SK-N-SH (cell line): ENCODE measurements at regions not wholly inside any gene's neighbourhood (a gene's known extent, or its start where the extent isn't known, plus 50 kb on each side); places are given as distances from the start of the nearest gene placed in this dataset.

Experiments
- CTCF ChIA-PET: fragments of 300-600, 350-600 bp; formaldehyde crosslinking; extraction: SDS; loops from one replicate; lab custom pipeline; 2021; lab: Yijun Ruan, JAX
- POLR2A ChIA-PET: fragments of 350-600 bp; sonication (Branson Sonifier 250); formaldehyde crosslinking; extraction: SDS; loops from one replicate; lab custom pipeline; 2020; ENCODE audit warnings: antibody characterized with exemption, inconsistent platforms; lab: Yijun Ruan, JAX
- DNase-seq: peaks from one replicate; pipeline ENCODE4 v3.0.0; 2012
- H2AFZ ChIP-seq: fragments of 200-600 bp; sonication (generic); 2 replicates; pipeline ENCODE4 v1.8.1; 2016; ENCODE audit warnings: antibody characterized with exemption, mild to moderate bottlenecking, low read depth
- H3F3A ChIP-seq: fragments of 200-600 bp; sonication (generic); replicated peaks from 2 replicates; pipeline ENCODE3; 2016; ENCODE audit warnings: antibody characterized with exemption, mild to moderate bottlenecking; ENCODE audit not compliant: insufficient read depth
- H3K27ac ChIP-seq, 2 experiments: fragments of 200-500 bp in 1 of 2; fragments of 200-600 bp in 1 of 2; sonication (Bioruptor generic) in 1 of 2; sonication (generic), shearing (Covaris generic) in 1 of 2; 2 replicates each; pipeline versions ENCODE4 v1.5.1 to v1.6.1; 2014 to 2016; ENCODE audit warnings: low read depth in 2 of 2, inconsistent platforms in 1 of 2, low read length in 1 of 2, mild to moderate bottlenecking in 1 of 2, mixed read lengths in 1 of 2
- H3K27me3 ChIP-seq: fragments of 200-600 bp; sonication (generic), shearing (Covaris generic); 2 replicates; pipeline ENCODE4 v1.6.1; 2016; ENCODE audit warnings: mixed run types; ENCODE audit not compliant: insufficient read depth
- H3K36me3 ChIP-seq, 2 experiments: fragments of 200-500 bp in 1 of 2; fragments of 200-600 bp in 1 of 2; sonication (Bioruptor generic) in 1 of 2; sonication (generic) in 1 of 2; replicated peaks in 1 of 2; 2 replicates each; pipeline versions ENCODE3 to v1.5.1; 2014 to 2016; ENCODE audit warnings: low read length in 1 of 2, mild to moderate bottlenecking in 1 of 2; ENCODE audit not compliant: insufficient read depth in 2 of 2, control insufficient read depth in 1 of 2
- H3K4me1 ChIP-seq, 2 experiments: fragments of 200-500 bp in 1 of 2; fragments of 200-600 bp in 1 of 2; sonication (Bioruptor generic) in 1 of 2; sonication (generic), shearing (Covaris generic) in 1 of 2; 2 replicates each; pipeline versions ENCODE4 v1.5.1 to v1.6.1; 2014 to 2016; ENCODE audit warnings: low read depth in 1 of 2, low read length in 1 of 2, mixed run types in 1 of 2; ENCODE audit not compliant: insufficient read depth in 2 of 2, control insufficient read depth in 1 of 2
- H3K4me2 ChIP-seq: fragments of 200-600 bp; sonication (generic), shearing (Covaris generic); 2 replicates; pipeline ENCODE4 v1.6.1; 2017; ENCODE audit warnings: mixed run types
- H3K4me3 ChIP-seq, 2 experiments: fragments of 200-500 bp in 1 of 2; fragments of 200-600 bp in 1 of 2; sonication (Bioruptor generic) in 1 of 2; sonication (generic), shearing (Covaris generic) in 1 of 2; 2 replicates each; pipeline versions ENCODE4 v1.5.1 to v1.8.1; 2014 to 2016; ENCODE audit warnings: low read depth in 2 of 2, inconsistent platforms in 1 of 2, low read length in 1 of 2, mild to moderate bottlenecking in 1 of 2, mixed read lengths in 1 of 2, moderate library complexity in 1 of 2
- H3K79me2 ChIP-seq: fragments of 200-600 bp; sonication (generic); 2 replicates; pipeline ENCODE4 v1.8.1; 2017; ENCODE audit warnings: mild to moderate bottlenecking; ENCODE audit not compliant: insufficient read depth
- H3K9ac ChIP-seq: fragments of 200-600 bp; sonication (generic); 2 replicates; pipeline ENCODE4 v1.6.1; 2017; ENCODE audit warnings: mixed run types
- H3K9me2 ChIP-seq: fragments of 200-600 bp; sonication (generic); 2 replicates; pipeline ENCODE4 v1.6.1; 2017; ENCODE audit warnings: mixed run types
- H3K9me3 ChIP-seq: fragments of 200-600 bp; sonication (generic); 2 replicates; pipeline ENCODE4 v1.6.1; 2017; ENCODE audit warnings: mixed run types, mild to moderate bottlenecking, moderate library complexity
- H4K20me1 ChIP-seq: fragments of 200-600 bp; sonication (generic); 2 replicates; pipeline ENCODE4 v1.6.1; 2017; ENCODE audit warnings: mild to moderate bottlenecking, mixed run types; ENCODE audit not compliant: insufficient read depth
- CHD2 ChIP-seq: fragments of 150-350 bp; IDR thresholded peaks from 2 replicates; pipeline ENCODE4 v1.6.1; 2018; ENCODE audit warnings: low read length; ENCODE audit not compliant: partially characterized antibody
- CTCF ChIP-seq: fragments of 200-600 bp; sonication (generic); IDR thresholded peaks from 2 replicates; pipeline ENCODE4 v1.6.1; 2017; ENCODE audit warnings: antibody characterized with exemption, mild to moderate bottlenecking, moderate library complexity
- EP300 ChIP-seq, 2 experiments: IDR thresholded peaks; 2 replicates each; pipeline versions ENCODE4 v1.4.0 to v1.6.1; 2012; ENCODE audit warnings: borderline replicate concordance in 1 of 2, low read depth in 1 of 2, low read length in 1 of 2
- EZH2phosphoT487 ChIP-seq: fragments of 200-600 bp; sonication (generic); IDR thresholded peaks from 2 replicates; pipeline ENCODE4 v1.6.1; 2017; ENCODE audit warnings: low read depth, mixed run types, mild to moderate bottlenecking, antibody characterized with exemption, moderate library complexity, borderline replicate concordance
- FOSL2 ChIP-seq: IDR thresholded peaks from 2 replicates; pipeline ENCODE4 v1.4.0; 2012; ENCODE audit warnings: low read depth, mild to moderate bottlenecking, moderate library complexity, borderline replicate concordance
- FOXM1 ChIP-seq: IDR thresholded peaks from 2 replicates; pipeline ENCODE4 v1.4.0; 2012; ENCODE audit warnings: low read depth, mild to moderate bottlenecking
- GATA2 ChIP-seq: sonication (generic); formaldehyde crosslinking; IDR thresholded peaks from 2 replicates; pipeline ENCODE4 v1.5.0; 2020; ENCODE audit warnings: mild to moderate bottlenecking, missing genetic modification reagents
- MAX ChIP-seq: IDR thresholded peaks from 2 replicates; pipeline ENCODE4 v1.4.0; 2012; ENCODE audit warnings: low read depth
- MEF2A ChIP-seq: IDR thresholded peaks from 2 replicates; pipeline ENCODE4 v1.4.0; 2012; ENCODE audit warnings: low read depth, borderline replicate concordance
- MXI1 ChIP-seq: IDR thresholded peaks from 2 replicates; pipeline ENCODE4 v1.6.1; 2012; ENCODE audit warnings: mild to moderate bottlenecking, low read depth, low read length, improper control_type of control experiment
- NFIC ChIP-seq: IDR thresholded peaks from 2 replicates; pipeline ENCODE4 v1.4.0; 2012; ENCODE audit warnings: borderline replicate concordance
- RAD21 ChIP-seq: IDR thresholded peaks from 2 replicates; pipeline ENCODE4 v1.6.1; 2012; ENCODE audit warnings: mild to moderate bottlenecking, low read length
- RCOR1 ChIP-seq: fragments of 150-350 bp; IDR thresholded peaks from 2 replicates; pipeline ENCODE4 v1.6.1; 2017; ENCODE audit warnings: antibody characterized with exemption, low read length
- REST ChIP-seq: IDR thresholded peaks from 2 replicates; pipeline ENCODE4 v1.6.1; 2012; ENCODE audit warnings: mild to moderate bottlenecking, low read depth, low read length, moderate library complexity
- RFX5 ChIP-seq: IDR thresholded peaks from 2 replicates; pipeline ENCODE4 v1.6.1; 2012; ENCODE audit warnings: mild to moderate bottlenecking, improper control_type of control experiment, low read length
- TCF12 ChIP-seq: IDR thresholded peaks from 2 replicates; pipeline ENCODE4 v1.4.0; 2012
- USF1 ChIP-seq: IDR thresholded peaks from 2 replicates; pipeline ENCODE4 v1.4.0; 2012; ENCODE audit warnings: low read depth, borderline replicate concordance
- USF2 ChIP-seq: fragments of 150-350 bp; IDR thresholded peaks from 2 replicates; pipeline ENCODE4 v1.6.1; 2017; ENCODE audit warnings: antibody characterized with exemption, low read length, low read depth, borderline replicate concordance
- YY1 ChIP-seq: IDR thresholded peaks from 2 replicates; pipeline ENCODE4 v1.4.0; 2012; ENCODE audit warnings: low read depth, mild to moderate bottlenecking
- WGBS: methylation state at CpG from one replicate; pipeline ENCODE4 v1.1.6; 2017; ENCODE audit warnings: low lambda C conversion rate; 5-methylcytosine and 5-hydroxymethylcytosine counted together

- DNase-seq: no peak
- CTCF ChIA-PET: interaction anchor here (0.8 to 1.0 kb wide), 2 partner anchors 45 to 65 kb away, joined by 3 to 4 read pairs; no protein-coding TSS in a partner anchor
- TF ChIP-seq RFX5: no peak
- TF ChIP-seq FOXM1: no peak
- no peak for TF ChIP-seq TCF12
- no peak for TF ChIP-seq RCOR1
- no peak for TF ChIP-seq GATA2 (CRISPR knock-in tag)
- TF ChIP-seq USF1: no peak
- no peak for TF ChIP-seq EZH2phosphoT487
- no peak for TF ChIP-seq YY1
- no peak for TF ChIP-seq EP300 (IDR thresholded peaks at IDR 0.05; ENCODE audit: borderline replicate concordance in 1 of 2, low read depth in 1 of 2, low read length in 1 of 2)
- TF ChIP-seq MEF2A: no peak
- no peak for TF ChIP-seq FOSL2
- no peak for TF ChIP-seq MXI1
- TF ChIP-seq MAX: no peak
- TF ChIP-seq USF2: no peak
- no peak for TF ChIP-seq REST
- TF ChIP-seq CHD2: no peak
- TF ChIP-seq CTCF: no peak
- no peak for TF ChIP-seq NFIC
- TF ChIP-seq RAD21: no peak
- Histone ChIP-seq H3K27ac (no peak overlapping the region), H3K27me3 (no peaks in the 10 kb centered on the region), H3K9me3 (no peaks in the 10 kb centered on the region), H3K4me1 (no peaks in the 10 kb centered on the region), H3K79me2 (no peaks in the 10 kb centered on the region), H3K4me2 (no peak overlapping the region), H3K9me2 (no peaks in the 10 kb centered on the region), H3K4me3 (no peak overlapping the region), H4K20me1 (no peaks in the 10 kb centered on the region), H3K9ac (no peak overlapping the region), H3F3A (no peaks in the 10 kb centered on the region), H3K36me3 (no peaks in the 10 kb centered on the region), H2AFZ (no peak overlapping the region)
- WGBS: 0% methylated on average over 1 of the region's 1 CpG
- POLR2A ChIA-PET: no interaction called here
These were observed 102.9 kb upstream of the MYO3A start for GRCh38 chr10:25831080-25831479.
